H1 (cell line): ENCODE measurements at regions not wholly inside any gene's neighbourhood (a gene's known extent, or its start where the extent isn't known, plus 50 kb on each side); places are given as distances from the start of the nearest gene placed in this dataset.

Experiments
- CBX5 ChIP-seq: fragments of 300-800, 300-1000 bp; sonication (generic); IDR thresholded peaks from 2 replicates; pipeline ENCODE4 v1.7.1; 2016; ENCODE audit warnings: antibody characterized with exemption, low read length, low read depth
- CBX8 ChIP-seq: fragments of 300-800, 300-1000 bp; sonication (generic); IDR thresholded peaks from 2 replicates; pipeline ENCODE4 v1.7.1; 2016; ENCODE audit warnings: low read depth, low read length, borderline replicate concordance
- CTCF ChIP-seq, 3 experiments: IDR thresholded peaks; 1 replicate in 2 of 3; 2 replicates in 1 of 3; pipeline versions ENCODE4 v1.5.1 to v1.6.1; 2011; ENCODE audit warnings: low read length in 3 of 3, mild to moderate bottlenecking in 3 of 3, inconsistent platforms in 2 of 3, low read depth in 1 of 3, moderate library complexity in 1 of 3; ENCODE audit not compliant: insufficient read depth in 1 of 3; ENCODE audit errors: control extremely low read depth in 1 of 3
- EP300 ChIP-seq, 2 experiments: IDR thresholded peaks; 1 replicate in 1 of 2; 2 replicates in 1 of 2; pipeline ENCODE4 v1.6.1; 2011 to 2012; ENCODE audit warnings: low read depth in 2 of 2, low read length in 2 of 2, mild to moderate bottlenecking in 2 of 2, borderline replicate concordance in 1 of 2, inconsistent platforms in 1 of 2, moderate library complexity in 1 of 2
- FOSL1 ChIP-seq: IDR thresholded peaks from 2 replicates; pipeline ENCODE4 v1.6.1; 2011; ENCODE audit warnings: mild to moderate bottlenecking, low read depth, low read length, moderate library complexity; ENCODE audit not compliant: insufficient read depth
- HDAC6 ChIP-seq: IDR thresholded peaks from one replicate; pipeline ENCODE4 v1.7.1; 2012; ENCODE audit warnings: low read depth, mild to moderate bottlenecking, inconsistent platforms, low read length, moderate library complexity
- SP2 ChIP-seq: IDR thresholded peaks from 2 replicates; pipeline ENCODE4 v1.6.1; 2012; ENCODE audit warnings: mild to moderate bottlenecking, low read length, inconsistent platforms

DNA sequence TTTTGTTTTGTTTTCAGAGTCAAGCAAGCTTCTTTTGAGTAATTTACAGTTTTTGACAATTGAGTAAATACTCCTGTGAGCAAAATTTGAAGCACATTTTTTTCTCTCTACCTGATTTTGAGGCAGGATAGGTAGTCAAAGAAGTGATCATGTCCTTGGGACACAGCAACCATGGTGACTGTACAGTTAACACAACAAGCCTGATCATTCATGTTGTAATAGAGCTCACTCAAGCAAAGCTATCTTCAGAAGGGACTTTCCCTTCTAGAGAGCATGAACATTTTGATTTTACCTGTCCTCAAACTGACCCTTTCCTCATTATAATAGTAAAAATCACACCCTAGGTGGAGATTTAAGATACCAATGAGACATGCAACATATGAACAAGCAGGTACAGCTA lies 126.5 kb upstream of the KCNK1 start (continued):
- TF ChIP-seq EP300 (IDR thresholded peaks at IDR 0.05; ENCODE audit: borderline replicate concordance in 1 of 2, low read depth in 2 of 2, low read length in 2 of 2) (no peak), CTCF (IDR thresholded peaks at IDR 0.05; ENCODE audit: control extremely low read depth in 1 of 3, insufficient read depth in 1 of 3, low read depth in 1 of 3, low read length in 3 of 3) (no peak), HDAC6 (no peak), SP2 (no peak), CBX5 (no peak), CBX8 (no peak), FOSL1 (no peak)
